Activated T-cell treated with anti-CD3 and anti-CD28 coated beads for 4 hours (primary cell): ENCODE measurements at regions not wholly inside any gene's neighbourhood (a gene's known extent, or its start where the extent isn't known, plus 50 kb on each side); places are given as distances from the start of the nearest gene placed in this dataset.
"Not testable (repeated sequence)": the region's sequence is repeated elsewhere in the genome, so short reads cannot be mapped to it uniquely, and the experiment has no call there.

Experiments
- DNase-seq: peaks from one replicate; pipeline ENCODE4 v3.0.0-alpha.2; 2020

DNA sequence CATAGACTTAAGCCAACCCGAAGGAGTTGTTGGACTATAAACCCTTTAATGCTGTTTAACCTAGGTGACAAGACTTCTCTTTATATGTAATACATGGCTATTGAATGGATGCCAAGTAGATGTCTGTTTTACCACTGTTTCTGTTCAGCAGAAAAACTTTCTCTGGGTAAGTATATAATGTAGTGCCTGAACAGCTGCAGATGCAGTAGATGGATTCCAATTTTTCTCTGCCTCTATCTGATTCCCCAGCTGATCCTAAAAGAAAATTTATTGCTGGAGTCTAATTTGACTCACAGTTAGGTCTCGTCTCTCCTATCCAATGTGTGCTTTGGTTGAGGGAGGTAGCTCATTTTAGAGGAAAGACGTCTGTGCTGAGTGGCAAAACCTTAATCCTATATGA lies 256.5 kb upstream of the CBLB start:
- no peak for DNase-seq

DNA sequence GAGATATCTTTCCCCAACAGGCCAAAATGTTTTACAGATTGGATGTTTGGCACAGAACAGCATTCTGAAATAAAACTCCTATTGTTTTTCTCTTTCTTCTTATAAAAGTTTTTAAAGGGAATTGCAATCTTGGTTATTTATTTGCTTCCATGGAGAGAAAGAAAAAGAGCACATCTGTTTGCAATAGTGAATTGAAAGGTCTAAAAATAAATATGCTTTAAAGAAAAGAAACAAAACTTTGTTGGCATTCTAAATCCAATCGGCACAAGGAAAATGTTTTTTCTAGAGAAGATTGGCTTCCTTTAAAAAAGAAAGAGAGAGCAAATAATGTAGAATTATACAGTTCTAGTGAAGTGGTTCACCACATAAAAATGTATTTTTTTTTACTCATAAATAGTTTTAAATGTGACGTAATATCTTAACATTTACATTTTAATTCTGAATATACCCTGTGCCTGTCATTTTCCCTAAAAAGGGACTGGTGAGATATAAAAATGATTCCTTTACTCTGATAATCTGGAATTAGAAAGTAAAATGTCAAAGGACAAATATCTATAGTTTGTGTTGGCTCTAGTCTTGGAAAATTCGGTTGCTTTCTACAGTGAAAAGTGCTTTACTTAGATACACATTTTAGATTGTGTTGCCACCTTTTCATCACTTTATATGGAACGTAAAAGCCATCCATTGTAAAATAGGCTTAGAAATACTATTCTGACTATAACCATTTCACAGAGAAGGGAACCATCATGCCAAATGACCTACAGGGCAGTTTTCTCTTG lies 257.4 kb upstream of the CBLB start:
- no peak for DNase-seq

DNA sequence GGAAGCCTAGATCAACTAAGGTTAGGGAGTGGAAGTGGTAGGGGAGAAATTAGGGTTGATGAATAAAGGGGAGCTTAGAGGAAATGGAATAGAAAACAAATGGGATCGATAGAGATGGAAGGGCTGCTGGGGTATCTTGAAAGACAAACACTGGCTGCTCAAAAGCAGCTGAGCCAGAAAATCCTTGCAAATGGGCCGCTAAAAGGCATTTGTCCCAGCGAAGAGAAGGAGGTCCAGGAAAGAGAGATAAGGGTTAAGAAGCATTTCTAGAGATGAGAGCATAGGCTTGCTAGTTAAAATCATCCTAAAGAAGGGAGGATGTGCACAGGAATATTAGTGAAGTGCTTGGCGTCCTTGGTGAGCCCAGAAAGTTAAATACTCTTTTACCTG lies 258.0 kb upstream of the CBLB start:
- DNase-seq = no peak

DNA sequence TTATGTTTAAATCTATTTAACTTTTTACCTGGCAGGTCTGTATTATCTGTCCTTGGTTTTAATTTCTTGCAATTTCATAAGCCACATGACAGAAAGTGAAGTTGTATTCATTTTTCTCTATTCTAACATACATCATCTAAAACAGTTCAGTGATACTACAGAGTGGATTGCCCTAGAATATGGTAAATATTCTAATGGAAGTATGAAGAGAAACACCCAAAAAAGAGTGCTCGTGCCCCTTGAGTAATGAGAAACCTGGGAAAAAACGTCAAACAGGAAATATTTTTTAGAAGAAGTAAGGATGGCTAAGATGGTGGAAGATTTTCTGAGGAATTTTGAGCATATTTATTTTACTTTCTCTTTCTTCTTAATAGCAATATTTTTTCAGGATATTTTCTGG lies 261.1 kb upstream of the CBLB start:
- DNase-seq = no peak

DNA sequence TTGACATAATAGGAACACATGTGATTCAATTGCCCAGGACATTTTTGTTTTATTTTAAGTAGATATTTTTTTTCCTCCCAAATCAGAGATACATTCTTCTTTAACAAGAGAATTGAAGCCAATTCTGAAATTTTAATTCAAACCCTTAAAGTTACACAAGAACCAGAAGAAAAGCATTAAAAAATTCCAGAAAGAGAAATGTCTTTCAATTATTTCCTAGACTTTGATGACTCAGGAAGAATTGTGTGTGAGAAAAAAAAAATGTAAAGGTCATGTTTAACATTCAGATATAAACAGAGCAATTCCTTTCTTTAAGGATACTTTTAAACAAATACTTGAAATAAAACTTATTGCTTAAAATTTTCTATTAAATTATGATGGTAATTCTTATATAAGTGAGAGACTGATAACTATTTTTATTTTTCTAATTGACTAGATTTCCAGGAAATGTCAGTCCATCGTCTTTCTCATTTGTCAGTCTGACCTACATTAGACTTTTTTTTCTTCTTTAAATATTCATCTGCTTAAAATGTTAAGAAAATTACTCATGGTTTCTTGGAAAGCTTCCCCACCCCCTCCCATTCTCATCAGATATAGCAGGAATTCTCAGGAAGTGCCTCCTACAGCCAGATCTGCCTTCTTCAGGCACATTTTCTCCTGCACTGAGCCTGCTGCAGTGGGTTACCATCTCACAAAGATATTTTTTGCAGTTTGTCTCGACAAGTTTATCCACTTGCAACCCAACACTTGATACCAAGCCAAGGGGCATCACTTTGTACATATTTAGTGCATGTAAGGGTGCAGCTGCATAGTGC lies 261.8 kb upstream of the CBLB start:
- DNase-seq = no peak

DNA sequence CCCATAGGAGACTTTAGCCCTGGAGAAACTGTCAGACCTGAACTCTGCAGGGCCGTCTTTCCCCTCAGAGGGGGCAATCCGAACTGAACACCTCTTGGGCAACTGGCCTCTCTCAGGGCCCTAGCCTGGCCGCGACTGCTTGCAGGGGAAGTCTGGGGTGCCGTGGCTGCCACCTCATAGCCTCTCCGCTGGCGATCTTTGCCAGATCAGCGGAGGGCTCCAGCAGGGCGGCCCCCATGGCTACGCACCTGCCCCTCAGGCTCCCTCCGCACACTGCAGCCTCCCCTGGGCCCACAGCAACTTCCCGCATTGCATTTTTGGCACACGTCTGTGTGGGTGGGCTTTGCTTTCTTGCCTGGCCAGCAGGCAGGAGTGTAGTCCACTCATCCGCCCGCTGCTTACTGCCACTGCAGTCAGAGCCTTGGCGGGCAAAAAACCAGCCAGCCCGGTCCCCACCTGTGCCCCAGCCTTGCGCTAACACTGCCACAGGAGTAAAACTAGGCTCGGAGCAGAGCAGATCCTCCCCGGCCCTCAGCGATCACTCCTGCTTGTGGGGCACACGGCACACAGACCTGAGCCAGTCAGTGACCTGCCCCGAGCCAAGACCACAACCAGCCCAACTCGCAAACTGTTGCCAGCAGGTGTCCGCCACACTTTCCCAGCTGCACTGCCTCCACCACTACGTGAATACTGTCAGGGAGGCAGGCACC lies 266.8 kb upstream of the CBLB start:
- DNase-seq = no peak

DNA sequence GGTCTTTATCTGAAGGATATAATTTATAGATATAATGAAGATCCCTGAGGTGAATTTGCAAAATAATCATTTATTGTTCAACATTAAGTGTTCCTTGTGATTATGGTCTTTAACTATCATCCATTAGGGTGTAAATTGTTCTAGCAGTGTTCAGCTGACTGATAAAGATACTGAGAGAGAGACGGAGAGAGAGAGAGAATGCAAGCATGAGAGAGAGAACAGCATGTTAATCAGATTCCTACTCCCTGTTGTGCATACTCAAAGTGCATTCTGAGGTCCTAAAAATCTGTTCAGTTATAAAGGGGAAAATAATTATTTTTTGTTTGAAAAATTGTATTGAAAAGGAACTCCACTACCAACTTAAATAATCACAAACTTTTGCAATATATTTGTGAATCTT lies 271.0 kb upstream of the CBLB start:
- no peak for DNase-seq

DNA sequence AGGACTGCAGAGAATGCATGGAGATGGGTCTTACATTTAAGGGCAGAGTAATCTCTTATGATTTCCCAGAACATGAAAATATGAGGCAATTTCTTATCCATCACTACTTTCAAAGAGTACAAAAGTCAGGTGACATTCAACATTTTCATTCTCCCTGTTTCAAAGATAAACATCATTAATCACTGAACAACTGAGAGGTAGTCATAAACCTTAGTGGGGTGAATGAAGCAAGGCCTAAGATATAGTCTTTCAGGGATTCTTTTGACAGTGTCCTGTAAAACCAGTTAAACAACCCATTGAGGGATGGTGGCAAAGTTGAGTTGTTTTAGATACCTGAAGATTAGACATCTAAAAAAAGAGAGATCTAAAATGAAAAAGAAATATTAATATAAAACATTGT lies 271.6 kb upstream of the CBLB start:
- DNase-seq = no peak

DNA sequence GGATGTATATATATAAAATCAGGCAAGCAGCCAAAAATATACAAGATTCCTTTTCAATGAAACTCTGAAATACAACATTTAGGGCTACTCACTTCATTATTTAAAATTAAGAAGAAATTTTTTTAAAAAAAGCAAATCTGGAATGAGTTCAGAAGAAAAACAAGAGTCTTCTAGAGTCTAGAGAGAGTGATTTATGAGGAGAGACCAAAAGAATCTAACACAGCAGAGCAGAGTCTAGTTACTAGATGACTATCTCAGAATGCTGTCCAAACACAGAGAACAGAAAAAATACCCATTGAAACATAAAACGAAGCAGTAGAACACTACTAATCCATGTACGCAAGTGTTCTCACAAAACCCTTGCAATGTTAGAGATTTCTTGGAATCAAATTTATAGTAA lies 275.2 kb upstream of the CBLB start:
- DNase-seq = no peak

DNA sequence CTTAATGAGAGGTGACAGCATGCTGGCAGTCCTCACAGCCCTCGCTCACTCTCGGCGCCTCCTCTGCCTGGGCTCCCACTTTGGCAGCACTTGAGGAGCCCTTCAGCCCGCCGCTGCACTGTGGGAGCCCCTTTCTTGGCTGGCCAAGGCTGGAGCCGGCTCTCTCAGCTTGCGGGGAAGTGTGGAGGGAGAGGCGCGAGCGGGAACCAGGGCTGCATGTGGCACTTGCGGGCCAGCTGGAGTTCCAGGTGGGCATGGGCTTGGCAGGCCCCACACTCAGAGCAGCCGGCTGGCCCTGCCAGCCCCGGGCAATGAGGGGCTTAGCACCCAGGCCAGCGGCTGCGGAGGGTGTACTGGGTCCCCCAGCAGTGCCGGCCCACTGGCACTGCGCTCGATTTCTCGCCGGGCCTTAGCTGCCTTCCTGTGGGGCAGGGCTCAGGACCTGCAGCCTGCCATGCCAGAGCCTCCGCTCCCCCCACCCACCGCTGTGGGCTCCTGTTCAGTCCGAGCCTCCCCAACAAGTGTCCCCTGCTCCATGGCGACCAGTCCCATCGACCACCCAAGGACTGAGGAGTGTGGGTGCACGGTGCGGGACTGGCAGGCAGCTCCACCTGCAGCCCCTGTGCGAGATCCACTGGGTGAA lies 279.7 kb upstream of the CBLB start:
- DNase-seq = not testable (repeated sequence)

DNA sequence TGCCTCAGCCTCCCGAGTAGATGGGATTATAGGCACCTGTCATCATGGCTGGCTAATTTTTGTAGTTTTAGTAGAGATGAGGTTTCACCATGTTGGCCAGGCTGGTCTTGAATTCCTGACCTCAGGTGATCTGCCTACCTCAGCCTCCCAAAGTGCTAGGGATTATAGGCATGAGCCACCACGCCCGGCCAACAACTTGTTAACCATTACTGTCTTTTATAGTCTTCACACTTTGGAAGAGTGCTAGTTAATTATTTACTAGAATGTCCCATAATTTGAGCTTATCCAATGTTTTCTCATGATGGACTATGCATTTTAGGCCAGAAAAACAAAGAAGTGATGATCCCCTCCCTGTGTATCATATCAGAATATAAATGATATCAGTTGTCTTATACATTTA lies 288.6 kb upstream of the CBLB start:
- DNase-seq = no peak

DNA sequence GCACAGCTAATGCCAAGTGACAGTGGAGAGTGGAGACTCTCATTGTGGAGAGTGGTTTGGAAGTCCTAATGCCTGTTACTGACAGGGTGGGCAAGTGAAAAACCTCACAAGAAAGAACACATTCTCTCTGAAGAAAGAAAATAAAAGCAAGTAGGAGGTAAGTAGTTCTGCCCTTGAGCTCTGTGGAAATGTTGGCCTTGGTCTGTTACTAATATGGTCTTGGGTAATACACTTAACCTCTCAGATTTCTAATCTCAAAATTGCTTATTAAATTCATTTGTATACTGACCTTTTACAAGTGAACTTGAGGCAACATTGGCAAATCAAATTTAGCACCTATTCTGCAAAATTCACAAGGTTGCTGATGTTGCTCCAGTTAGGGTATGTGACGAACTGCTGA lies 291.6 kb upstream of the CBLB start:
- no peak for DNase-seq

DNA sequence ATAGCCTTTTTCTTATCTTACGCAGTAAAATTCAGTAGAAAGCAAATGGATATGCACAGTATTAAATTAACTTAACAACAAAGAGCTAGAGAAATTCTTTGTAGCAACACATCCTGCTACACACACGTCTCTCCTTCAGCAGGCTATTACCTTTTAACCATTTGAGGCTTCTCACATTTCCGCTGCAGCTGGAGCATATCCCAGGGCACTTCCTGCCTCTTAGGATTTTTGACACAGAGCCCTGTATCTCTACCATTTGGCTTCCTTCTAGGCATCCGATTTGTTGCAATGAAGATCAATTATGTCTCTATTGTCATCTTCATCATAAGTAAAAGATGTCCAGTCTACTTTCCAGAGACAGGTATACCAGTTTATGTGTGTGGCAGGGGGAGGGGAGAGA lies 292.4 kb upstream of the CBLB start:
- no peak for DNase-seq

DNA sequence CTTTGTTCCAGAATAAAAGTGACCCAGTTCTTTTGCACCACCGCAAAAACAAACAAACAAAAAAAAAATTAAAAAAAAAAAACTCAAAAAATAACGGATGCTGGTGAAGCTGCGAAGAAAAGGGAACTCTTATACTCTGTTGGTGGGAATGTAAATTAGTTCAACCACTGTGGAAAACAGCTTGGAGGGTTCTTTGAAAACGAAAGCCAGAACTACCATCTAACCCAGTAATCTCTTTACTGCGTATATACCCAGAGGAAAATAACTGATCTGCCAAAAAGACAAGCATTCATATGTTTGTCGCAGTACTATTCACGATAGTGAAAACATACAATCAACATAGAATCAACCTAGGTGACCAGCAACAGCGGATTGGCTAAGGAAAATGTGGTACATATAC lies 298.9 kb upstream of the CBLB start:
- no peak for DNase-seq

DNA sequence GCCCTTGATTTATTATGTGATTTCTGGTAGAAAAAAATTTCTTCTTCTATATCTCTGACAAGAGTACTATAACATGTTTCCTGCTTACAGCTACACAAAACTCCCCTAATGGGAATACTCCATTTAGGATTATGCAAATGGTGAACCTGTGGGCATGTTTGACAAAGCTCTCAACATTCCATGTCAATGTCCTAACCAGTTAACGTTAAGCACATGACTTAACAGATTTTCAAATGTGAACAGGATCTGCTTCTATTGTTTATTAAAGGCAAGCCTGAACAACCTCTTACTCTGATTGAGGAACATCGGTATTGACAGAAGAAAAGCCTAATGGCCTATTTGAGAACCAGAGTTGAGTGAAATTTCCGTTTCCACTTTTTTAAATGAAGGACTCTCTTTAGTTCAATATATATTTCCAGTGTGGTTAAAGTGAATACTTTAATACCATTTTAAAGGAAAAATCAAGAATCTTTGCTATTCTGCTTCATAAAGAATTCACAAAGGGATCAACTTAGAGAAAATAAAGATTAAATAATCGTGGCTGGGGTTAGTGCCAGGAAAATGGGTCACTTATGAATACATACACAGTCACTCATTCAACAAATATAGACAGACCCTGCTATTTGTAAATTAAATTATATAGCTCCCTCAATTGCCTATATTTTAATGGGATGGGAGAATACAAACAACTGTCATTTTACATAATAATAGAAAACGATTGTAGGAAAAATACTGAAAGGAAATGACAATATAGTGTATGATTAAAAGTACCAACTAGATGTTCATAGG lies 300.3 kb upstream of the CBLB start:
- no peak for DNase-seq

DNA sequence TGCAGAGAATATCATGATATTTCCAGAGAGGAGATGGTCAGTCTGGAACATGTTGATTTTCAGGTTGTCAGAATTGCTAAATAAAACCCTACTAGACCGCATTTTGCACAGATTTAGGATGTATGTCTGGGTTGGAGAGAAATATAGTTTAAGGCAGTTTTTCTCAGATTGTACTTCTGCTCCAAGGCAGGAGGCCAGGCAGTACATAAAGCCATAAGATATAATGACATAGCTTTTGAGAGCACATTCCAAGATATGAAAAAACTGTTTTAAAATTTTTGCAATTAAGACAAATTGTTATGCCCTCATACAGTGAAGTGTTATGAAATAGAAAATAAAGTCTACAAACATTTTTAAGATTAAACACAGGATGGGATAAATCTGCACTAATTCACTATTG lies 301.8 kb upstream of the CBLB start:
- DNase-seq = no peak

DNA sequence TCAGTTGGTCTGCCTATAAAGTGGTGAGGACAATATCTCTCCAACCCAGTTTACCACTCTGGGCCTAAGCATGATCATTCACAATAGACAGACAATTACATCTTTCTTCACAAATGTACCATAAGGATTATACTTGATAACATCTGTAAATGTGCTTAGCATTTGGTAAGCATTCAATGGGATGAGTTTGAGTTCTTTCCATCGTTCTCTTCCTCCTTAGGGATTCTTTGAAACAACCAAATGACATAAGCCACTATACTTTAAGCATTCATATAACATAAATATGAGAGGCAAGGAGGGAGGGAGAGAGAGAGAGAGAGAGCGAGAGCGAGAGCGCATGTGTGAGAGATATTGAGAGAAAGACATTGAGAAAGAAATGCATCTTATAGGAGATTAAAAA lies 303.3 kb upstream of the CBLB start:
- DNase-seq = no peak

DNA sequence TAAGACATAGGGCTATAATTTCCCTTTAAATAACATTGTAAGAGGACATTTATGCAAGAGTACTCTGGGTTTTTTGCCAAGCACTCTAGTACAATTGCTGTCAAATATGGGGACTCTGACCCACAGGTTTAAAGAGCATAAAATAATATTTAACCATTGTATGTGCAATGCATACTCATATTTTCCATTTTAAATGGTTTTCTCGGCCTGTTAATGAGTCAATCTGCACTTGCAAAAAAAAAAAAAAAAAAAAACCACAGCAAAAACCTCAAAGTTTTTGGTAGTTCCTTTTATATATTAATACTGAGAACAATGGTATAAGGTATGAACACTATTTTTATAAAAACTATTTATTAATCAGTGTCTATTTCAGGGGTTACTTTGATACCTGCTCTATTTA lies 304.0 kb upstream of the CBLB start:
- DNase-seq = no peak

DNA sequence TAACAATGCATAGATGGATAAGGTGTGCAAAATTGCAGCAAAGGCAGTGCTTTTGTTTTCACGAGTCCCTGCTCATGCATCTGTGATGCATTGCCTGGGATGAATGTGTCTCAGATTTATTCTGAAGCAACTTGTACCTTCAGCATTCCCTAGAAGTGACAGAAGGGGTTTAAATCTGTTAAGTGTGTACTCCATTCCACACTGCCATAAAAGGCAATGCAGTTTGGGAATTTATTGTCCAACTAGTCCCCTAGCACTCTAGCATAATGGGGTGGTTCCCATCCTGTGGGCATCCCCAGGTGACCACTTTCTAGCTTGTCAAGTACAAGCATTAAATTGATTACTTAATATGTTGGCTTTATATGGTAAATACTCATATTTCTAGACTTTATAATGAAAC lies 306.5 kb upstream of the CBLB start:
- no peak for DNase-seq

DNA sequence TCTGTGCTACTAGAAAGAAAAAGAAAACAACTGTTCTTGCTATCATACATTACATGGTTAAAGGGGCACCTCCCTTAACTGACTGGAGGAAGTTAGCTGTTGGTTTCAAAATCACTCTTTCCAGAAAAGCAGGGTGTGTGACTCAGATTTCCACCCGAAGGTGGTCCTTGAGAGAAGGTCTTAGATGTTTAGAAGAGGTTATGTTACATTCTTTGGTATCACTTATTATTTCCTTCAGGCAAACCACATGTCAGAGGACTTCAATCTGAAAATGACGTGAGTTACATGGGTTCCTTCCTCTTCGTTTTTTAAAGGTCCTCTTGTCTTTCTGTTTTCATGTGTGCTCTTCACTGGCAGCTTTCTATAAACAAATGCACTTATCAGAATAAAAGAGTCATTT lies 307.9 kb upstream of the CBLB start:
- peak; percentile 58 for DNase-seq

DNA sequence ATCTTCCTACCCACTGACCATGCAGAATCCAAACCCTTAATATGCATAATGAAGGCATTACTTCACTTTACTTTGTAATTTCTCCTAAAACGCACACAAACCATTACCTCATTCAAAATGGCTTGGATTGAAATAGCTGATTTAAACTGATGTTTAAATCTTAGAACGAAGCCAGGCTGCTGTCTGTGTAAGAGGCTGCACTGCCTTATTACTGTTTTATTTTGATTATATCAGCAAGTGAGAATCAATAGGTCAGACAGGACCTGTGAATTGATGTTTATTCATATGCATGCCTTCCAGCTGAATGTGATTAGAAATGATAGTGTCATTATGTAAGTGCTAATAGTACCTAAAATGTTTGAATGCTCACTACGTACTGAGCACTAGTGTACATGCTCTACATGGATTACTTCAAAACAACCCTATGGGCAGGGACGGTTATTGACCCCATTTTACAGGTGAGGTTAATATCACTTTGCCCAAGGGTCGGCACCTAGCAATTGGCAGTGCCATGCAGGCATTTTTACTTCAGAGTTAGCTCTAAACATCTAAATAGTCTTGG lies 314.2 kb upstream of the CBLB start:
- DNase-seq = no peak

DNA sequence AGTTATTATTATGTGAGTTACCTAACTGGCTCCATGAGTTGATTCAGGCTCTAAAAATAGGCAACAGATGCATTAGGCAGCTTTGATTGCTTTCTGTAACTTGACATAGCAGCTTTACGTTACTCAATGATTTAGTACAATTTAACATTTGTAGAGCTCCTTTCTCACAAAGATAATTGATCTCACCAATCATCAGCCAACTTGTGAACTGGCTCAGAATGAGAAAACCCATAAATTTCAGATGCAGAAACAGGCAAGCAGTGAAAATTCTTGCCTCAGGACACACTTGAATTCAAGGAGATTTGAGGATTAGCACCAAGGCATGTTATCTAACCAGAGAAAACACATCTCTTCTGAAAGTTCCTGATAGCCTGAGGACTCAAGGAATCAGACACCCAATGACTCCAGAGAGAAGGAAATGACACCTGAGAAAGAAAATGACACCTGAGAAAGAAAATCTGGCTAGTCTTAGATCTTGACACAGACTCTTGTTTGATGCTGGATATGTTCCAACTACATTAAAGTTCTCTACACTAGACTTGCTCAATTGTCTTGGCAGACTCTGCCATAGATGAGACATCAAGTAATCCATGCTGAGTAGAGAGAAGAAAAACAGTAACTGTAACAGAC lies 315.1 kb upstream of the CBLB start:
- no peak for DNase-seq
